Activated CD4-positive, alpha-beta T cell treated with anti-CD3 and anti-CD28 coated beads for 36 hours (primary cell): ENCODE measurements at regions not wholly inside any gene's neighbourhood (a gene's known extent, or its start where the extent isn't known, plus 50 kb on each side); places are given as distances from the start of the nearest gene placed in this dataset.

Source experiments
- ATAC-seq: fragments of 200-7000 bp; cut with Tn5 transposase; one replicate; pipeline ENCODE4 v1.10.0; 2021; ENCODE audit warnings: mild to moderate bottlenecking, moderate library complexity
- CTCF ChIA-PET: fragments of 350-600 bp; sonication (Branson Sonifier 250); formaldehyde crosslinking; loops from one replicate; lab custom pipeline; 2021; ENCODE audit warnings: antibody characterized with exemption; lab: Charles Lee
- POLR2A ChIA-PET: fragments of 350-600 bp; sonication (Branson Sonifier 250); formaldehyde crosslinking; loops from one replicate; lab custom pipeline; 2021; ENCODE audit warnings: antibody characterized with exemption, inconsistent platforms; lab: Charles Lee
- DNase-seq: peaks from one replicate; pipeline ENCODE4 v3.0.0-alpha.2; 2020
- H3K27ac Mint-ChIP-seq: one replicate; pipeline ENCODE4 v1.8.0; 2021; ENCODE audit warnings: mixed read lengths
- H3K27me3 Mint-ChIP-seq: one replicate; pipeline ENCODE4 v1.8.0; 2021; ENCODE audit warnings: mixed read lengths
- H3K36me3 Mint-ChIP-seq: one replicate; pipeline ENCODE4 v1.8.0; 2021; ENCODE audit warnings: low read depth, mixed read lengths
- H3K4me1 Mint-ChIP-seq: one replicate; pipeline ENCODE4 v1.8.0; 2021; ENCODE audit warnings: mixed read lengths
- H3K4me3 Mint-ChIP-seq: one replicate; pipeline ENCODE4 v1.8.0; 2021; ENCODE audit warnings: mild to moderate bottlenecking, moderate library complexity, mixed read lengths
- H3K9me3 Mint-ChIP-seq: one replicate; pipeline ENCODE4 v1.8.0; 2021; ENCODE audit warnings: low read depth, mixed read lengths
- intact Hi-C, 2 experiments: fragments of 100-400 bp; cut with DNase I in 1 of 2; cut with micrococcal nuclease in 1 of 2; formaldehyde crosslinking; loops; one replicate each; pipeline versions ENCODE4 v1.14.2 to v1.15.1; 2022 to 2024; cut with DNase I, micrococcal nuclease

DNA sequence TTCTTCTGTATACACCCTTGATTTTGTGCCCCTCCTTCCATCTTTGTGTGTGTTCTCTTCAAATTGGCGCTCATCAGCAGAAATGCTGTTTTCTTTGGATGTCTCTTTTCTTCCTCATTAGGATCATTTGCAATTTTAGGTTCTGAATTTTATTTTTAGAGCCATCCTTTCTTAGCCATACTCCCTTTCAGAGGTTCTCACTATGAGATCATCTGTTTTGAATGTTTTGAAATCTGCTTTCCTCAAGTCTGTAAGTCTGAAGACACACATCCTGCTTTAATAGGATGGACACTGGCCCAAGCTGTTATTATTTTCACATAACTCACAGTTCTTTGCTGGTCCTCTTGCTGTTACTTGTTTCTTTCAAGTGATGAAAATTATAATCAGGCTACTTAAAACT, 124.8 kb downstream of the BDH1 start:
- ChIA-PET POLR2A (no interaction called here), CTCF (no interaction called here)
- H3K4me3 Mint-ChIP-seq = no peak overlapping the region
- ATAC-seq = no peak
- peaks cover 15% of the 10 kb centered on the region for H3K27me3 Mint-ChIP-seq
- intact Hi-C loops = no loop called here
- H3K36me3 Mint-ChIP-seq = no peaks in the 10 kb centered on the region
- peak overlapping the region; percentile 0 for H3K27ac Mint-ChIP-seq
- no peak for DNase-seq
- no peaks in the 10 kb centered on the region for H3K9me3 Mint-ChIP-seq
- peaks cover 21% of the 10 kb centered on the region for H3K4me1 Mint-ChIP-seq

GRCh38 chr3:197430502-197430901, 125.3 kb downstream of the BDH1 start:
- DNase-seq (no peak), ATAC-seq (no peak)
- H3K36me3 Mint-ChIP-seq = no peaks in the 10 kb centered on the region
- H3K4me1 Mint-ChIP-seq = peaks cover 21% of the 10 kb centered on the region
- ChIA-PET POLR2A (no interaction called here), CTCF (no interaction called here)
- H3K9me3 Mint-ChIP-seq = no peaks in the 10 kb centered on the region
- intact Hi-C loops = no loop called here
- H3K27me3 Mint-ChIP-seq = peaks cover 15% of the 10 kb centered on the region
- no peak overlapping the region for H3K4me3 Mint-ChIP-seq
- H3K27ac Mint-ChIP-seq = peak overlapping the region; percentile 0

DNA sequence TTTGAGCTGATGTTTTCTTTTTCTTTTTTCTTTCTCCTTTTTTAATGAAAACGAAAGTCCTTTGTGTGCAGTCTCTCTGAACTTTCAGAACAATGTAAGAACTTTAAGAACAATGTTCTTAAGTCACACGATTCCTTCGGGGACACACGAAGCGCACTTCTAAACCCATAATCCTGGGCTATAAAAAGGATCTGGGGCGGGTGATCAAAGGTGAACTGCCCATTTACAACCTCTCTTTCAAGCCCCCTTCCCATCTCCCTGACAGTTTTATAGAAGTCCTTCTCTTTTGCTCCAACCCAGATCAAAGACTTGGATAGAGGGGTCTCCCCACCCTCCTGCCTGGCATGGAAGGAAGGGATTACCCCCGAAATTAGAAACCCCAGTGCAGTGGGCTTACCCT, 126.8 kb downstream of the BDH1 start:
- ChIA-PET POLR2A (no interaction called here), CTCF (interaction anchor here (0.9 to 1.2 kb wide), 2 partner anchors 11 to 172 kb away, joined by 3 to 4 read pairs; no protein-coding TSS in a partner anchor)
- Mint-ChIP-seq H3K27ac (peak overlapping the region; percentile 49), H3K4me3 (peak overlapping the region; percentile 38), H3K36me3 (no peaks in the 10 kb centered on the region), H3K27me3 (peaks cover 14% of the 10 kb centered on the region), H3K9me3 (no peaks in the 10 kb centered on the region), H3K4me1 (peaks cover 21% of the 10 kb centered on the region)
- intact Hi-C loops = loop anchor here in 1 of 2 experiments (2.0 kb wide), 1 partner anchor 30 kb away; no protein-coding TSS in a partner anchor
- no peak for DNase-seq
- ATAC-seq = no peak

DNA sequence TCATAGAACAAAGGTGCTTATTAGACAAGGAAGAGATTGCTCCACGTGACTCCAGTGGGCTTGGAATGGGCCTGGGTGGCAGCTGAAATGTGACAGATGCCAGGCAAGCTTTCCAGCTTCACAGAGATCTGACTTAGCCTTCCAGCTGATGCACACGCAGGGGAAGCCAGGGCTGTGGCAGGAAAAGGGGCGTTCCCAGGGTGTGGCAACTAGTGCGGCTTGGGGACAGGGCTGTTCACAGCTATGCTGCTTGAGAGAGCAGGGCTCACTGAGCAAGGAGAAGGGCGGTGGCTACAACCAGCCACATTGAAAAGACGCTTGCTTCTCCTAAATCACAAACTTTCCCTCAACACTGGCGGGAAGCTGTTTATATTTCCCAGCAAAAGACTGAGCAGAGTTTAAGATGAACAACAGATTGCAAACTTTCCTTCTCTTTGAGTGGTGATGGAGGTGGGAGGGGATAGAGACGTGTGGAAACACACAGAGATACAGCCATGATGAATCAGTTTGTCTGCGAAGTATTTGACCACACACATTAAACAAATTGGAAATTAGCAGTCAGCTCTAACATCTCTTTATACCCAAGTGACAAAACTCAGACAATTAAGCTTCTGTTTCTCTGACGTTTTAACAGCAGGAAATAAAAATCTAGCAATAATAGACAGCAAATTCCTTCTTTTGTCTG, 127.5 kb downstream of the BDH1 start:
- Mint-ChIP-seq H3K36me3 (no peaks in the 10 kb centered on the region), H3K27me3 (peaks cover 13% of the 10 kb centered on the region), H3K27ac (peak overlapping the region; percentile 49), H3K4me1 (peaks cover 21% of the 10 kb centered on the region), H3K9me3 (no peaks in the 10 kb centered on the region), H3K4me3 (peak overlapping the region; percentile 38)
- POLR2A ChIA-PET = no interaction called here
- CTCF ChIA-PET = interaction anchor here (0.6 to 1.3 kb wide), 7 partner anchors 10 to 206 kb away, joined by 3 to 4 read pairs (median 3); no protein-coding TSS in a partner anchor
- ATAC-seq (peak; percentile 97), DNase-seq (peak; percentile 83)
- intact Hi-C loops = loop anchor here in 1 of 2 experiments (2.0 kb wide), 1 partner anchor 29 kb away; no protein-coding TSS in a partner anchor

DNA sequence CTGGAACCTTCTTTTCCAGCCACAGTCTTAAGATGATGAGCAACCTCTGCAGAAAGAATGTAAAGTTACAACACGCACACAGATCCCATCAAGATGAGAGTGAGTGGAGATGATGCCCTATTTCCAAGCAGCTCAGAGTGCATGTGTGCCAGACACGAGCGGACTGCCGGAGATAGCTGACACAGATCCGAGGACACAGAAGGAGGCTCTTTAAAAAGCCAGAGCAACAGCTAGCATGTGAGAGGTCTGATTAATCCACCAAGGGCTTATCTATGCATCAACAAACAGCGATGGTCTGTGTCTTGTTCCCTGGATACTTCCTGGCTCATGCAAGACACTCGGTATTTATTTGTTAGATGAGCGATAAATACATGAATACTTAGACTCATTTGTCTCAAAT, 128.6 kb upstream of the DLG1 start:
- CTCF ChIA-PET = interaction anchor here (0.7 to 1.3 kb wide), 2 partner anchors 18 to 81 kb away, joined by 3 to 4 read pairs; no protein-coding TSS in a partner anchor
- H3K27ac Mint-ChIP-seq = no peak overlapping the region
- POLR2A ChIA-PET = no interaction called here
- no peaks in the 10 kb centered on the region for H3K36me3 Mint-ChIP-seq
- DNase-seq = no peak
- no peaks in the 10 kb centered on the region for H3K9me3 Mint-ChIP-seq
- peaks cover 13% of the 10 kb centered on the region for H3K27me3 Mint-ChIP-seq
- ATAC-seq = no peak
- no peak overlapping the region for H3K4me3 Mint-ChIP-seq
- H3K4me1 Mint-ChIP-seq = peaks cover 21% of the 10 kb centered on the region
- intact Hi-C loops = no loop called here

- no peaks in the 10 kb centered on the region for H3K9me3 Mint-ChIP-seq
- POLR2A ChIA-PET = no interaction called here
- no peaks in the 10 kb centered on the region for H3K36me3 Mint-ChIP-seq
- H3K4me3 Mint-ChIP-seq = no peak overlapping the region
- intact Hi-C loops = no loop called here
- H3K27me3 Mint-ChIP-seq = peaks cover 10% of the 10 kb centered on the region
- CTCF ChIA-PET = interaction anchor here (0.6 kb wide), 2 partner anchors 212 to 645 kb away, joined by 3 to 4 read pairs; no protein-coding TSS in a partner anchor
- ATAC-seq (no peak), DNase-seq (no peak)
- H3K4me1 Mint-ChIP-seq = peaks cover 21% of the 10 kb centered on the region
- no peak overlapping the region for H3K27ac Mint-ChIP-seq
Measured at GRCh38 chr3:197426121-197426566, 127.7 kb upstream of the DLG1 start.

GRCh38 chr3:197425485-197426120, 127.2 kb upstream of the DLG1 start:
- H3K9me3 Mint-ChIP-seq = no peaks in the 10 kb centered on the region
- CTCF ChIA-PET = interaction anchor here (0.6 kb wide), 2 partner anchors 212 to 644 kb away, joined by 3 to 4 read pairs; no protein-coding TSS in a partner anchor
- H3K4me1 Mint-ChIP-seq = peaks cover 17% of the 10 kb centered on the region
- H3K27ac Mint-ChIP-seq = no peak overlapping the region
- H3K4me3 Mint-ChIP-seq = no peak overlapping the region
- POLR2A ChIA-PET = no interaction called here
- peaks cover 6% of the 10 kb centered on the region for H3K27me3 Mint-ChIP-seq
- no peaks in the 10 kb centered on the region for H3K36me3 Mint-ChIP-seq
- DNase-seq (no peak), ATAC-seq (no peak)
- intact Hi-C loops = no loop called here

GRCh38 chr3:197424674-197425484, 126.5 kb upstream of the DLG1 start:
- no peak overlapping the region for H3K4me3 Mint-ChIP-seq
- intact Hi-C loops = no loop called here
- peaks cover 4% of the 10 kb centered on the region for H3K27me3 Mint-ChIP-seq
- H3K4me1 Mint-ChIP-seq = peaks cover 15% of the 10 kb centered on the region
- DNase-seq (no peak), ATAC-seq (no peak)
- H3K36me3 Mint-ChIP-seq = no peaks in the 10 kb centered on the region
- ChIA-PET CTCF (no interaction called here), POLR2A (no interaction called here)
- H3K9me3 Mint-ChIP-seq = no peaks in the 10 kb centered on the region
- H3K27ac Mint-ChIP-seq = no peak overlapping the region

DNA sequence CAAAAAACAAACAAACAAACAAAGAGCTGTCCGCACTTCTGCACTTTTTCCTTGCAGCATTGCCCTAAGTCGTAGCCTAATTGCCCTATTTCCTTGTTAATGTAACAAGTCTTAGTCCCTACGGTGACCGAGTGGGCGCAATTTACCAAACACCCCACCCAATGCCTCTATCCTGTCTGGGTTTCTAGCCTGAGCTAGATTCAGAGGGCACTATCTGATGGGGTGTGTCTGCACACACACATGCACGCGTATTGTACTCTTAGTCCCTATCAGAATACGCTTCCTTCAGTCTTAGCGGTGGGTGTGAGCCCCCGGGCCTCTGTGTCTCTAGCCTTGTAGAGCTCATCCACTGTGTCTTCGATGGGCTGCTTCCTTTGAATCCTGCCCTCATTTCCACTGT, 125.9 kb upstream of the DLG1 start:
- no peak for ATAC-seq
- H3K27me3 Mint-ChIP-seq = peaks cover 4% of the 10 kb centered on the region
- peaks cover 15% of the 10 kb centered on the region for H3K4me1 Mint-ChIP-seq
- H3K27ac Mint-ChIP-seq = no peak overlapping the region
- ChIA-PET POLR2A (no interaction called here), CTCF (no interaction called here)
- intact Hi-C loops = no loop called here
- H3K4me3 Mint-ChIP-seq = no peak overlapping the region
- no peaks in the 10 kb centered on the region for H3K36me3 Mint-ChIP-seq
- no peaks in the 10 kb centered on the region for H3K9me3 Mint-ChIP-seq
- no peak for DNase-seq

DNA sequence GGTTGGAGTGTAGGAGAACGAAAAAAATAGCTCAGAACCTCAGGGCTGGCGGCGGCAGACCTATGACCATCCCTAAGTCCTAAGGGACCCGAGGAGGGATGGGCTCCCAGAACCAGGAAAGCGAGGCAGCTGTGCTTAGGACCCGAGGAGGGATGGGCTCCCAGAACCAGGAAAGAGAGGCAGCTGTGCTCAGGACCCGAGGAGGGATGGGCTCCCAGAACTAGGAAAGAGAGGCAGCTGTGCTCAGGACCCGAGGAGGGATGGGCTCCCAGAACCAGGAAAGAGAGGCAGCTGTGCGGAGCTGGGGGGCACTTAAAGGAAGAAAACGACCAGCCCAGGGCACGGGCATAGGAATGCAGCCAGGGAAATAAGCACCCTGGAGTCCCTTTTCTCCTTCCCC, 125.0 kb upstream of the DLG1 start:
- peaks cover 4% of the 10 kb centered on the region for H3K27me3 Mint-ChIP-seq
- intact Hi-C loops = no loop called here
- POLR2A ChIA-PET = no interaction called here
- no peaks in the 10 kb centered on the region for H3K9me3 Mint-ChIP-seq
- CTCF ChIA-PET = interaction anchor here (1.4 kb wide), 1 partner anchor 200 kb away, joined by 5 read pairs; no protein-coding TSS in a partner anchor
- no peak overlapping the region for H3K4me3 Mint-ChIP-seq
- ATAC-seq (no peak), DNase-seq (no peak)
- no peaks in the 10 kb centered on the region for H3K36me3 Mint-ChIP-seq
- H3K27ac Mint-ChIP-seq = no peak overlapping the region
- peaks cover 7% of the 10 kb centered on the region for H3K4me1 Mint-ChIP-seq

DNA sequence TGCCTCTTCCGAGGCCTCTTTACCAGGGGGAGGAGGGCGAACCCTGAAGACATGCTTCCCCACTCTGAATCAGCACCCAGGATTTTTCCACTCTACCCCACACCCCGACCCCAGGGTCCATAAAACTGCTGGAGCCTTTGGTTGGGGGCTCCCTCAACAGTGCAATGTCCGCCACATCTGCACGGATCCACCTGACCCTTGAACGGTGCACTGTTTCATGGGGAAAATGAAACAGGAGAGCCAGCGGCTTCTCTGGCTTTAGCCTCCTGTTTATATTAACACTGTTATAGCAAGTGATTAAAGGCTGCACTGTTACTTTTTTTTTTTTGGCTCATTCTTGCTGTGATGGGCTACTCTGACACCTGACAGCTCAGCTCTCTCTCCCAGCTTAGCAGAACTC, 124.1 kb upstream of the DLG1 start:
- DNase-seq (no peak), ATAC-seq (no peak)
- no peaks in the 10 kb centered on the region for H3K9me3 Mint-ChIP-seq
- ChIA-PET POLR2A (no interaction called here), CTCF (interaction anchor here (0.7 to 1.4 kb wide), 2 partner anchors 86 to 200 kb away, joined by 3 to 5 read pairs; no protein-coding TSS in a partner anchor)
- H3K27me3 Mint-ChIP-seq = peaks cover 6% of the 10 kb centered on the region
- no peaks in the 10 kb centered on the region for H3K36me3 Mint-ChIP-seq
- no peak overlapping the region for H3K27ac Mint-ChIP-seq
- H3K4me3 Mint-ChIP-seq = no peak overlapping the region
- intact Hi-C loops = no loop called here
- no peaks in the 10 kb centered on the region for H3K4me1 Mint-ChIP-seq
